HepG2 (cell line): ENCODE measurements at regions not wholly inside any gene's neighbourhood (a gene's known extent, or its start where the extent isn't known, plus 50 kb on each side); places are given as distances from the start of the nearest gene placed in this dataset.

Experiments
- ATAC-seq: fragments of 200-7000 bp; cut with Tn5 transposase; 3 replicates; pipeline ENCODE4 v1.9.1; 2020; ENCODE audit warnings: mild to moderate bottlenecking, moderate library complexity
- BruUV-seq: library from RNA; stranded (reverse); fragments of 400-500 nt; replicated peaks from 2 replicates; lab custom pipeline; 2021; lab: Mats Ljungman, UMichigan
- CTCF ChIA-PET: fragments of 300-600 bp; formaldehyde crosslinking; extraction: SDS; loops from one replicate; lab custom pipeline; 2021; ENCODE audit warnings: low total read pairs, inconsistent platforms, low intra/inter-chr PET ratio; lab: Yijun Ruan, JAX
- POLR2A ChIA-PET: fragments of 350-600 bp; sonication (Branson Sonifier 250); formaldehyde crosslinking; loops from one replicate; lab custom pipeline; 2020; ENCODE audit warnings: antibody characterized with exemption, inconsistent platforms; lab: Yijun Ruan, JAX
- DNase-seq: peaks from one replicate; pipeline ENCODE4 v3.0.0-alpha.2; 2015; ENCODE audit warnings: low spot score
- FAIRE-seq: peaks from 3 replicates; lab custom pipeline; 2011; peaks lifted over from hg19 to GRCh38; lab: Jason Lieb, UNC
- H2AFZ ChIP-seq: one replicate; pipeline ENCODE4 v1.6.1; 2011; ENCODE audit warnings: low read length, inconsistent platforms
- H3K27ac ChIP-seq: fragments of 300-600 bp; 3 replicates; pipeline ENCODE4 v1.8.0; 2011; ENCODE audit warnings: mixed run types, mild to moderate bottlenecking, mixed read lengths, low read length, inconsistent platforms; ENCODE audit not compliant: insufficient read depth; ENCODE audit errors: extremely low read length
- H3K27me3 ChIP-seq, 2 experiments: fragments of 200-600 bp in 1 of 2; 2 replicates in 1 of 2; 3 replicates in 1 of 2; pipeline versions ENCODE4 v1.6.0 to v1.8.0; 2011; ENCODE audit warnings: low read length in 2 of 2, mild to moderate bottlenecking in 2 of 2, moderate library complexity in 2 of 2, inconsistent platforms in 1 of 2; ENCODE audit not compliant: insufficient read depth in 2 of 2, control insufficient read depth in 1 of 2
- H3K36me3 ChIP-seq, 2 experiments: fragments of 200-600 bp in 1 of 2; replicated peaks in 1 of 2; 2 replicates in 1 of 2; 3 replicates in 1 of 2; pipeline versions ENCODE4 v1.5.1 to v1.8.0; 2011; ENCODE audit warnings: low read length in 2 of 2, inconsistent platforms in 1 of 2; ENCODE audit not compliant: insufficient read depth in 2 of 2, control insufficient read depth in 1 of 2
- H3K4me1 ChIP-seq: 2 replicates; pipeline ENCODE4 v1.5.1; 2012; ENCODE audit warnings: low read length, inconsistent platforms; ENCODE audit not compliant: insufficient read depth
- H3K4me2 ChIP-seq: 2 replicates; pipeline ENCODE4 v1.6.0; 2011; ENCODE audit warnings: low read depth, low read length, inconsistent platforms
- H3K4me3 ChIP-seq, 3 experiments: fragments of 200-600 bp in 1 of 3; sonication (generic), shearing (Covaris generic) in 1 of 3; replicated peaks in 1 of 3; 2 replicates each; pipeline ENCODE4 v1.5.1; 2011 to 2016; ENCODE audit warnings: low read length in 3 of 3, inconsistent platforms in 2 of 3, low read depth in 2 of 3, mild to moderate bottlenecking in 2 of 3, control low read depth in 1 of 3, mixed read lengths in 1 of 3; ENCODE audit not compliant: insufficient read depth in 1 of 3
- H3K79me2 ChIP-seq: one replicate; pipeline ENCODE4 v1.6.1; 2011; ENCODE audit warnings: low read length, inconsistent platforms; ENCODE audit not compliant: insufficient read depth
- H3K9ac ChIP-seq: 2 replicates; pipeline ENCODE4 v1.6.0; 2011; ENCODE audit warnings: mild to moderate bottlenecking, low read depth, low read length, inconsistent platforms; ENCODE audit not compliant: insufficient read depth
- H3K9me3 ChIP-seq: 2 replicates; pipeline ENCODE4 v1.5.1; 2012; ENCODE audit warnings: mild to moderate bottlenecking, low read length
- H4K20me1 ChIP-seq: 2 replicates; pipeline ENCODE4 v1.6.0; 2011; ENCODE audit warnings: inconsistent platforms, mild to moderate bottlenecking, low read length, moderate library complexity; ENCODE audit not compliant: insufficient read depth
- HOXA3 ChIP-seq: sonication (generic); formaldehyde crosslinking; IDR thresholded peaks from 2 replicates; pipeline ENCODE4 v1.5.0; 2020; ENCODE audit warnings: missing genetic modification reagents
- KDM6A ChIP-seq: IDR thresholded peaks from 2 replicates; pipeline ENCODE4 v1.6.1; 2016; ENCODE audit warnings: low read depth
- MAFF ChIP-seq: IDR thresholded peaks from 2 replicates; pipeline ENCODE4 v1.6.1; 2011; ENCODE audit warnings: low read depth, low read length, improper control_type of control experiment
- MAFK ChIP-seq, 2 experiments: IDR thresholded peaks in 1 of 2; conservative IDR thresholded peaks in 1 of 2; 2 replicates each; pipeline ENCODE4 v1.6.1; 2011; ENCODE audit warnings: improper control_type of control experiment in 2 of 2, low read length in 2 of 2
- MEIS1 ChIP-seq: sonication (generic); formaldehyde crosslinking; IDR thresholded peaks from 2 replicates; pipeline ENCODE4 v1.9.0; 2021; ENCODE audit warnings: mild to moderate bottlenecking, missing genetic modification reagents, moderate library complexity, borderline replicate concordance
- NFYC ChIP-seq: IDR thresholded peaks from 2 replicates; pipeline ENCODE4 v1.6.1; 2016; ENCODE audit warnings: missing genetic modification reagents, missing compliant biosample characterization
- TCF12 ChIP-seq, 2 experiments: fragments of 450-650 bp in 1 of 2; sonication (generic) in 1 of 2; formaldehyde crosslinking in 1 of 2; IDR thresholded peaks; 2 replicates each; pipeline versions ENCODE4 v1.6.1 to v1.8.0; 2017 to 2022; ENCODE audit warnings: antibody characterized with exemption in 1 of 2, mild to moderate bottlenecking in 1 of 2, missing genetic modification reagents in 1 of 2, moderate library complexity in 1 of 2
- THYN1 ChIP-seq: sonication (generic); formaldehyde crosslinking; IDR thresholded peaks from 2 replicates; pipeline ENCODE4 v1.8.1; 2023; ENCODE audit warnings: low read depth, mild to moderate bottlenecking, moderate library complexity, missing genetic modification reagents, borderline replicate concordance
- YEATS2 ChIP-seq: sonication (generic); formaldehyde crosslinking; IDR thresholded peaks from 2 replicates; pipeline ENCODE4 v1.4.0; 2020; ENCODE audit warnings: missing genetic modification reagents, borderline replicate concordance
- ZNF44 ChIP-seq: sonication (generic); formaldehyde crosslinking; IDR thresholded peaks from 2 replicates; pipeline ENCODE4 v1.5.1; 2020; ENCODE audit warnings: mild to moderate bottlenecking, missing genetic modification reagents
- ZNF749 ChIP-seq: sonication (generic); formaldehyde crosslinking; IDR thresholded peaks from 2 replicates; pipeline ENCODE4 v1.8.0; 2022; ENCODE audit warnings: mild to moderate bottlenecking, missing genetic modification reagents, moderate library complexity, borderline replicate concordance
- WGBS: methylation state at CpG from one replicate; pipeline ENCODE4 v1.1.6; 2017; ENCODE audit warnings: low lambda C conversion rate; 5-methylcytosine and 5-hydroxymethylcytosine counted together
- in situ Hi-C: cut with HindIII; loops from 2 replicates; pipeline ENCODE4 v1.10.0; 2017; ENCODE audit warnings: low pct_unique_long_range_greater_than_20kb; ENCODE audit not compliant: extremely low pct_ligation_motif_present
- intact Hi-C: fragments of 100-400 bp; cut with micrococcal nuclease; formaldehyde crosslinking; loops from one replicate; pipeline ENCODE4 v1.10.0; 2022; ENCODE audit not compliant: unreplicated experiment
- TF ChIP-seq, protein P1 (sequence below): sonication (generic); formaldehyde crosslinking; IDR thresholded peaks from 2 replicates; pipeline ENCODE4 v1.5.1; 2020; ENCODE audit warnings: missing genetic modification reagents, mild to moderate bottlenecking, borderline replicate concordance
- TF ChIP-seq, protein P2 (sequence below): sonication (generic); formaldehyde crosslinking; IDR thresholded peaks from 2 replicates; pipeline ENCODE4 v1.8.0; 2022; ENCODE audit warnings: missing genetic modification reagents, mild to moderate bottlenecking, inconsistent platforms, borderline replicate concordance
- TF ChIP-seq, protein P3 (sequence below): sonication (generic); formaldehyde crosslinking; IDR thresholded peaks from 2 replicates; pipeline ENCODE4 v1.8.0; 2022; ENCODE audit warnings: missing genetic modification reagents, mild to moderate bottlenecking, moderate library complexity, borderline replicate concordance

DNA sequence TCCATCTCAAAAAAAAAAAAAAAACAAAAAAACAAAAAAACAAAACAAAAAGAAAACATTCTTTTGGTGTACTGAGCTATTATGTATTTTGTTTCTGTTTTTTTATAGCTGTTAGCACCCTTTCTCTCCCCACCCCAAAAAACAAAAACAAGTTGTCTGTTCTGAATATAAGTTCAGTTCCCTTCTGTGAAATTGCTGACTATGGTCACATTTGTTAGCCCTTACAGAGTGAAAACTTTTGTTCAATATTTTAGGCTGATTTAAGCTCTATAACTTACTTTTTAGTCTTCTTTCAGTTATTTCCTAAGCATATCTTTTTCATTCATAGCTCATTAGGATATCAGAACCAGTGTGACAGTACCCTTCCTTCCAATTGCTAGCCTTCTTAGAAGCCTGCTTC is 1056.6 kb upstream of the NCAM2 start:
- ChIA-PET POLR2A (no interaction called here), CTCF (no interaction called here)
- no peak overlapping the region for H2AFZ ChIP-seq
- H3K27me3 ChIP-seq = no peaks in the 10 kb centered on the region
- BruUV-seq = no TSS peak
- H4K20me1 ChIP-seq = no peaks in the 10 kb centered on the region
- ATAC-seq = no peak
- FAIRE-seq = no peak
- H3K4me2 ChIP-seq = no peak overlapping the region
- peaks cover 74% of the 10 kb centered on the region for H3K9me3 ChIP-seq
- intact Hi-C loops = no loop called here
- no peak overlapping the region for H3K9ac ChIP-seq
- TF ChIP-seq, protein P1, sequence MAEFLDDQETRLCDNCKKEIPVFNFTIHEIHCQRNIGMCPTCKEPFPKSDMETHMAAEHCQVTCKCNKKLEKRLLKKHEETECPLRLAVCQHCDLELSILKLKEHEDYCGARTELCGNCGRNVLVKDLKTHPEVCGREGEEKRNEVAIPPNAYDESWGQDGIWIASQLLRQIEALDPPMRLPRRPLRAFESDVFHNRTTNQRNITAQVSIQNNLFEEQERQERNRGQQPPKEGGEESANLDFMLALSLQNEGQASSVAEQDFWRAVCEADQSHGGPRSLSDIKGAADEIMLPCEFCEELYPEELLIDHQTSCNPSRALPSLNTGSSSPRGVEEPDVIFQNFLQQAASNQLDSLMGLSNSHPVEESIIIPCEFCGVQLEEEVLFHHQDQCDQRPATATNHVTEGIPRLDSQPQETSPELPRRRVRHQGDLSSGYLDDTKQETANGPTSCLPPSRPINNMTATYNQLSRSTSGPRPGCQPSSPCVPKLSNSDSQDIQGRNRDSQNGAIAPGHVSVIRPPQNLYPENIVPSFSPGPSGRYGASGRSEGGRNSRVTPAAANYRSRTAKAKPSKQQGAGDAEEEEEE = no peak
- TF ChIP-seq MAFF (peak; percentile 63), MAFK (conservative IDR thresholded peaks at IDR 0.05 in 1 of 2, IDR thresholded peaks at IDR 0.05 in 1 of 2; ENCODE audit: low read length in 2 of 2) (peak; percentile 60 to 73; a peak in 3 of 4 replicates)
- H3K79me2 ChIP-seq = no peaks in the 10 kb centered on the region
- no peak overlapping the region for H3K4me3 ChIP-seq
- H3K4me1 ChIP-seq = no peaks in the 10 kb centered on the region
- no peak overlapping the region for H3K27ac ChIP-seq
- in situ Hi-C loops = no loop called here
- H3K36me3 ChIP-seq = no peaks in the 10 kb centered on the region
- DNase-seq = no peak

DNA sequence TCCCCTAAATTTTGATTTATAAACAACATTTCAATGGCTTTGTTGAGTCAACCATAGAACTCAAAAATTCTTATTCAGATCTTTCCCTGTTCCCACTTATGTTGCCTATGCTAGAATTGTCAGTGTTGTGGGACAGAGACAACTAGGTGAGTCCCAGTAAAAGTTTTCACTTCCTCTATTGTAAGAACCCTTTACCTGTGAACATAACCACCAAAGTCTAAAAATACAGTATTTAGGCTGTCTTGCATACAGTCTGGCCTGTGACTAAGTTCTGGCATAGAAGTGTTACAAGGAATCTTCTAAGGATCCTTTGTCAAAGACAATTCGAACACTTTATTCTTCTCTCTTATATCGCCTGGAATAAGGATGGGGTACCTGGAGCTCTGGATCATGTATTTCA is 1047.9 kb upstream of the NCAM2 start:
- Histone ChIP-seq H3K27ac (no peak overlapping the region), H3K9me3 (peaks cover 81% of the 10 kb centered on the region), H3K4me3 (no peak overlapping the region), H3K79me2 (no peaks in the 10 kb centered on the region), H3K36me3 (no peaks in the 10 kb centered on the region), H3K27me3 (no peaks in the 10 kb centered on the region), H3K4me1 (no peaks in the 10 kb centered on the region), H2AFZ (no peak overlapping the region), H4K20me1 (no peaks in the 10 kb centered on the region), H3K9ac (no peak overlapping the region), H3K4me2 (no peak overlapping the region)
- BruUV-seq = no TSS peak
- 21% methylated on average over 2 of the region's 2 CpGs for WGBS
- FAIRE-seq (no peak), DNase-seq (no peak), ATAC-seq (no peak)
- ChIA-PET CTCF (no interaction called here), POLR2A (no interaction called here)
- intact Hi-C loops = no loop called here
- in situ Hi-C loops = no loop called here
- TF ChIP-seq KDM6A (CRISPR knock-in tag) = no peak
- TF ChIP-seq, protein P2, sequence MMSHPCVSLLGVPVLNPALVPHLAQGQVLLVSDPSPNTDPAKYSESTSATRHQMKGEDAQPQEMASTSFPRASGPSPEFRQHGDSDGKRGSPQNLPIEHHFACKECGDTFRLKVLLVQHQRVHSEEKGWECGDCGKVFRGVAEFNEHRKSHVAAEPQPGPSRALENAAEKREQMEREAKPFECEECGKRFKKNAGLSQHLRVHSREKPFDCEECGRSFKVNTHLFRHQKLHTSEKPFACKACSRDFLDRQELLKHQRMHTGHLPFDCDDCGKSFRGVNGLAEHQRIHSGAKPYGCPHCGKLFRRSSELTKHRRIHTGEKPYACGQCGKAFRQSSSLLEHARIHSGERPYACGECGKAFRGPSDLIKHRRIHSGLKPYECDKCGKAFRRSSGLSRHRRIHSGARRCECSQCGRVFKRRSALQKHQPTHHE = no peak
- no peak for TF ChIP-seq NFYC
- no peak for TF ChIP-seq THYN1
- TF ChIP-seq ZNF44 (CRISPR knock-in tag) = no peak
- TF ChIP-seq TCF12 (IDR thresholded peaks at IDR 0.05) = no peak
- no peak for TF ChIP-seq TCF12 (CRISPR knock-in tag; IDR thresholded peaks at IDR 0.05)
- no peak for TF ChIP-seq MEIS1 (CRISPR knock-in tag)
- TF ChIP-seq, protein P3, sequence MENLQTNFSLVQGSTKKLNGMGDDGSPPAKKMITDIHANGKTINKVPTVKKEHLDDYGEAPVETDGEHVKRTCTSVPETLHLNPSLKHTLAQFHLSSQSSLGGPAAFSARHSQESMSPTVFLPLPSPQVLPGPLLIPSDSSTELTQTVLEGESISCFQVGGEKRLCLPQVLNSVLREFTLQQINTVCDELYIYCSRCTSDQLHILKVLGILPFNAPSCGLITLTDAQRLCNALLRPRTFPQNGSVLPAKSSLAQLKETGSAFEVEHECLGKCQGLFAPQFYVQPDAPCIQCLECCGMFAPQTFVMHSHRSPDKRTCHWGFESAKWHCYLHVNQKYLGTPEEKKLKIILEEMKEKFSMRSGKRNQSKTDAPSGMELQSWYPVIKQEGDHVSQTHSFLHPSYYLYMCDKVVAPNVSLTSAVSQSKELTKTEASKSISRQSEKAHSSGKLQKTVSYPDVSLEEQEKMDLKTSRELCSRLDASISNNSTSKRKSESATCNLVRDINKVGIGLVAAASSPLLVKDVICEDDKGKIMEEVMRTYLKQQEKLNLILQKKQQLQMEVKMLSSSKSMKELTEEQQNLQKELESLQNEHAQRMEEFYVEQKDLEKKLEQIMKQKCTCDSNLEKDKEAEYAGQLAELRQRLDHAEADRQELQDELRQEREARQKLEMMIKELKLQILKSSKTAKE (CRISPR knock-in tag) = no peak
- TF ChIP-seq ZNF749 (CRISPR knock-in tag) = no peak
- TF ChIP-seq YEATS2 = no peak
- no peak for TF ChIP-seq HOXA3
